NCI-H2107 (cell line): ENCODE measurements at regions not wholly inside any gene's neighbourhood (a gene's known extent, or its start where the extent isn't known, plus 50 kb on each side); places are given as distances from the start of the nearest gene placed in this dataset.
A peak's percentile ranks its signal among the peaks of the same experiment; 100 is the strongest.
"Not testable (repeated sequence)": the region's sequence is repeated elsewhere in the genome, so short reads cannot be mapped to it uniquely, and the experiment has no call there.

Experiments used
- DNase-seq: peaks from one replicate; lab custom pipeline; 2025; lab: John Stamatoyannopoulos, UW

DNA sequence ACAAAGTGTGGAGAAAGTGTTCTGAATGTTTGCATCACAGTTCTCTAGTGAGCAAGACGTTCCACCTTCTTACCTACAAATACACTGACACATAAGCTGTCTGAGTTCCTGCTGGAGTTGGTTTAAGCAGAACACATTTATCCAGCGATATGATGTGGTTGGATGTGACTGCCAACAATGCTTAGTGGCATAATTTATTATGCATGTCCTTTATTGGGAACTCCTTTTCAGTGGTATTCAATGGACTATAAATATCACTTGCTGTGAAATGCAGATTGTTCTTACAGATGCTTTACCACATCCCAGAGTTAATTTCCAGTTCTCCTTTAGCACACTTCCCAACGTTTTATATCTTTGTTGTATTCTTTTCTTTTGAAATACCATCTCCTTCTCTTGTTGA lies 222.2 kb downstream of the LURAP1L start:
- DNase-seq = peak; percentile 2

DNA sequence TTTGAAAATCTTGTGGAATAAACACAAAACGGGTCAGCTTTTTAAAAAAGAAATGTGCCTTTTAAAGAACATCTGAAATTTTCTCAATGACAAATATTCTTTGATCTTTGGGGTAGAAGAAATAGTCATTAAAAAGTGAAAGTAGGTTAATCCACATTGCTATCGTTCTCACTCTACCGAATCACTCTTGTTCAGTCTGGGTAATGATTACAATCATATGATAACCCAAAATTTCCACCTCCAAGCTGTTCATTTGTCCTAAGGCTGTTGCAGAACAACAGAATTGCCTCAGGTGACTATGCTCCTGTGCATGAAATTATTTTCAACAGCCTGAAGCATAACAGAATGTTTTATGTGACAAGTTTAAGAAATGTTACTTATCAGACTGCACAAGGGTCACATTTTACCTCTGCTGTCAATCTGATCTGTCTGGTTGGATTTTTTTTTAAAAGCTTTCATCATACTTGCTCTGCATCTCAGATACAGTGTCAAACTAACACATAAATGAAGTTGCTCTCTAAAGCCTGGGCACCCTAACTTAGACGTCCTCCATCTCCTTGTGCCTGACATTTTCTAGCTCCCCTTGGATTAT lies 227.3 kb downstream of the LURAP1L start:
- DNase-seq = no peak

DNA sequence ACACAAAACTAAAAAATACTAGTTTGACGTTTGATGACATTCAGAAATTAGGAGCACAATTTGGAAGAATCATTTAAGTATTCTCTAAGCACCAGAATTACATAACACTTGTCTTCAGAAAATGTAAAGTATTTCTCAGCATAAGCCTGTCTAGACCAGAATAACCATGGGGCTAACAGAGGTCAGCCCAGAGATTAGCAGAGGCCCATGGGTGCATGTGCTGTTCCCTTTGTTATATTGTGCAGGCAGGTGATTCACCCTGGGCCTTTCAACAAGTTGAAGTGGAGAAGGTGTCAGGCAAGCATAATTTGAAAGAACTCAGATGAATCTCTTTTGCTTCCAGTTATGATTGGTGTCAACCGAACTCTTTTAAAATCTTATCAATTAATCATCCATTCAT lies 227.9 kb downstream of the LURAP1L start:
- no peak for DNase-seq

DNA sequence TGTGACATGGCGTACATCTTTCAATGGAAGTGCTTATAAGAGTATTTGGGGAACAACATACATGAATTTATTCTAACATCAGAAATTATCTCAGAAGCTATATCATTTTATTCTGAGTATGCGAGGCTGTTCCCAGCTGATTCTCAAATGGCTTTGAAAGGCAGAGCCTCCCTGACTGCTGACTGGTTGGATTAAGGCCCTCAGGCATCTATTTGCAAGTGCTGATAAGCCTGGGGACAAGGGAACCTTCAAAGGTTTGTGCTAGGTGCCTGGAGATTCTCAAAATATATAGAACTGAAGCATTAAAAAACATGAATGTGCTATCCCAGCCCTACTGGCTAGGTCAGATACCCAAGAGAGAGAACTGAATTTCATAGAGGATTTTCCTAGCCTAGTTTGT lies 235.1 kb downstream of the LURAP1L start:
- no peak for DNase-seq

DNA sequence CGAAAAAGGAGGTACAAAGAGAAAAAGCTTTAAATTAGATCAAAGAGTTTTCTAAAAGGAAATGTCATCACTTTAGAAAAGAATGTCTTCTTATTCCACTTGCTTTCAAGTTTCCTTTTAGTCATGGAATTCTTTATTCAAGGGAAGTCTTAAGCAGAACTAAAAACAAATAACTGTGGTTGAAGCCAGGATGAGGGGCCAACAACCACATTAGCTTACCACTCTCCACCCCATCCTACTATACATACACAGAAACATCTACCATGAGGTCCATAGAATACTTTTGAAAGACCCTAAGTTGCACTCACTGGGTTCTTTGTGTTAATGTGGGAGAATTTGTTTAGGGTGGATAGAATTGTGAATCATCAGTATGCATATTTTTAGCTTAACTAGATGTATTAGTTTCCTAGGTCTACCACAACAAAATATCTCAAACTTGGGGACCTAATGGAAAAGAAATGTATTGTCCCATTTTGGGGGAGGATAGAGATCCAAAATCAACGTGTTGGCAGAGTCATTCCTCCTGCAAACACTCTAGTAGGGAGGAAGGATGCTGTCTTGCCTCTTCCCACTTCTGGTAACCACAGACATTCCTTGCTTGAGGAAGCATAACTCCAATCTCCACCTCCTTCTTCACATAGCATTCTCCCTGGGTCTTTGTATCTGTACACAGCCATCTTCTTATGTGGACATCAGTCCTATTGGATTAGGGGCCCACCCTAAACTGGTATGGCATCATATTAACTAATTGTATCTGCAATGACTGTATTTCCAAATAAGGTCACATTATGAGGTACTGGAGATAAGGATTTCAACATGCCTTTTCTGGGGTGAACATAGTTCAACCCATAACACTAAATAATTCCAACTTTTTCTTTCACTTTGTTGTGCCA lies 239.4 kb downstream of the LURAP1L start:
- DNase-seq = no peak

DNA sequence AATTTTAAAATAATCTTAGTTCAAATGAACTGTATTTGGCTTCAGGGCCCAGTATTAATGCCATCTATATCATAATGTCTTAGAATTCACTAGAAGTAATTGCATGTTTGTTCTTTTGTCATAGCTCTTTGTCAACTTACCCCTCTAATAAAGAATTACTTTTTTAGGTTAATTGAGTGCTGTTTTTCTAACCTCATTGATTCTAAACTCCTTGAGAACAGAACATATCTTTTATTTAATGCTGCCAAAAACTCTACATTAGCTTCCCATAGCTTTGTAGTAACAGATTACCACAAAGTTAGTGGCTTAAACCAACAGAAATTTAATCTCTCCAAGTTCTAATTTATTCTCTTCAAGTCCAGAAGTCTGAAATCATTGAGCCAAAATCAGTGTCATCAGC lies 242.4 kb downstream of the LURAP1L start:
- no peak for DNase-seq

DNA sequence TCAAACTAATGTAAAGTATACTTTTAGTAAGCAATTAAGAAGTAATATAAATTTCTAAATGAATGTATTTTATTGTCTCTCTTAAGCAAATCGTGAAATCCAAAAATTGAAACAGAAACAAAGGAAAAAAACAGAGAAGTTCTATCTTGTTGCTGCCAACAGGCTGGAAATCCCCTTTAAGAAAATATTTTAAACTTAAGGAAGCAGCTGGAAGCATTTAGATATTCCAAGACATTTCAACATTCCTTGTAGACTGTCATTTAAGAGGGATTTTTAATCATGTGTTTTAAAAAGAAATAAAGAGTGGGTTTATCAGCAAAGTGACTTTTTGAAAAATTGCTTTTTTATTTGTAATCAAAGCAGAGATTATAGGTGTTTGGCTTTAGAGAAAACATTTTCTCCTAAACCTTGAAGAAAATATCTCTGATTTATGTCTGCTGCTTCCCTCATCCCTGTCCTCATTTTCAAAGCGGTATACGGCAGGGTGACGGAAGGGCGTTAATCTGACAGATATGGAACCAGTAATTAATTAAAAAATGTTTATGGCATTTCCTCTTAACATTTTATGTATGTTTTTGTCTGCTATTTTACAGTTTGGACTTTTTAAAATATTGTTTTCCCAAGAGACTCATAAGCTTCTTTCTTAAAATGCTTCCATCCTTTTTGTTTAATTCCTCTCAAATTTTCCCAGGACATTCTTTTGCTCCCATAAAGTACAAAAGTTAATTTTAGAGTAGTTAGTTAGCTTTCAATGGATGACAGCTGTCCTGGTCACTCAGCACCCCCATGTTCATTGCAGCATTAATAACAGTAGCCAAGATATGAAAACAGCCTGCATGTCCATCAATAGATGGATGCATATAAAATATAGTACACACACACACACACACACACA lies 245.6 kb downstream of the LURAP1L start:
- no peak for DNase-seq

DNA sequence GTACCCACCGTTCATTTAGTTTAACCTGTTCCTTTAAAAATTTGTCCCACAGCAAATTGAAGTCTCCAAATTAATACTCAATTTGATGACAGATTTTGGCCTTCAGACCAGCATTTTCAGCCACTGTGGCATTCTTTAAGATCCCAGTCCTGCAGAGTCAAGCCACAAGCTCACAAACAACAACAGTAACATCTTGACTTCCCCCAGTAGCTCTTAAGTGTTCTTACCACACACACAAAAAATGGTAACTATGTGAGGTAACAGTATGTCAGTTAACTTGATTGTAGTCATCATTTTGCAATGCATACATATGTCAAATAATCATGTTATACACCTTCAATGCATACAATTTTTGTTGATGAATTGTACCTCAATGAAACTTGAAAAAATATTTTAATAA lies 247.9 kb downstream of the LURAP1L start:
- DNase-seq = no peak

DNA sequence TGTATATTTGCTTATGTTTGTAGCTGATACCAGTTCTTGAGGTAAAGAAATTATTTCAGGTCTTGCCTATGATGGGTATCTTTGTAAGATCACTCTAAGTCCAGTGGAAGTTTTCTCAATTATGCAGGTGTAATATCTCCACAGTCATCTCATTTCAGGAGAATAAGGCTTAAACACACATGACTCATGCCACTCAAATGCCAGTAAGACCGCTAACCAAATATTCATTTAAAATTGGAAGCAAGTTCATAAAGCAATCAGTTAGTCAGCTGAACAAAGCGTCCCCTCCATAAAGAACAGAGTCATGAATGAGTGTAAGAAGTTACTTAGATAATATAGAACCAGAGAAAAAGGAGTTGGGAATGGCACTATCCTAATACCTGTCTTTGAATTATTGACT lies 248.7 kb downstream of the LURAP1L start:
- DNase-seq = no peak

DNA sequence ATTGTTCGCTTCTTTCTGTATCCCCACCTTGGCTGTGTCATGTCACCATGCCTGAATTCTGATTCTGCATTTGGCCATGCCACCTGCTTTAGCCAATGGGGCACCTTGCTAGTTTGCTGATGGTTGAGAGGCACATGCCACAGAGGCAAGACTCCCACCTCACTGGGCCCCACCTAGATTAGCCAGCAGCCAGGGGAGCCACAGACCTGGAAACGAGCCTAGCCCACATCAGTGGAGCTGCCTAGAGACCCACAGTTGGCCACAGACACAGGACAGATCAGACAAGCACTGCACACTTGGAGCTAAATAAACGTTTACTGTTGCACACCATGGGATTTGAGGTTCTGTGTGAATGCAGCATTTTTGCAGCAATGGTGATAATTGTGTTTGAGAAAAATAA lies 252.1 kb downstream of the LURAP1L start:
- no peak for DNase-seq

DNA sequence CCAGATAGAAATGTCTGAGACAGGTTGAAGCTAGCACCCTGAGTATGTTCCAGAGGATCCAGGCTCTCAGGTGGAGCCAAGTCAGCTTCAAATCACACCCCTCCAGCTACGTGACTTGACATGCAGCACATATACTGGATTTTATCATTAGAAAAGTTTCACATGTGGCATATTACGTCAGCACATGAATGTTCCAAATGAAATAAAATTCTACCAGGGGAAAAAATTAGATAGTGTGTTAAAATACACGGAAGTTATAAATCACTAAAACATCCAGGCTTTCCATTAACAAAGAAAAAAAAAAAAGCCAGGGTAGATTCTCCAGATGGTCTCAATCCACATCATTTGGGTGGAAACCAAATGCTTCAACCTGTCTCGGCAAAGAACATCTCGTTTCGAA lies 251.6 kb downstream of the MPDZ start:
- no peak for DNase-seq

DNA sequence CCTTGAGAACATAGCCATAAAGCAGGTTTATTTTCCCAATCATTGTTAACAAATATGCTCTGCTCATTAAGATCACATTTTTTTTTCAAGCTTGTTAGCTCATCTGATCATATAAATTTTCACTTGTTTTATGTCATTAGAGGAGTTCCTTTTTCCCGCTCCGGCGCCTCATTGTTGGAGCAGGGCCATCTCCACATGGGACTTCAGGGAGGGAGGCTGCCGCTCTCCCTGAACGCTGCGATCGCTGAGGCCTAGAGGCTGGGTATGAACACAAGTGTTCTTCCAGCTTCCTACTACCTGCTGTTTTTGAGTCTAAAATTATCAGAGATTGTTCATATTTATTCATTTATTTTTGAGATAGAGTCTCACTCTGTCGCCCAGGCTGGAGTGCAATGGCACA lies 246.9 kb downstream of the MPDZ start:
- no peak for DNase-seq

DNA sequence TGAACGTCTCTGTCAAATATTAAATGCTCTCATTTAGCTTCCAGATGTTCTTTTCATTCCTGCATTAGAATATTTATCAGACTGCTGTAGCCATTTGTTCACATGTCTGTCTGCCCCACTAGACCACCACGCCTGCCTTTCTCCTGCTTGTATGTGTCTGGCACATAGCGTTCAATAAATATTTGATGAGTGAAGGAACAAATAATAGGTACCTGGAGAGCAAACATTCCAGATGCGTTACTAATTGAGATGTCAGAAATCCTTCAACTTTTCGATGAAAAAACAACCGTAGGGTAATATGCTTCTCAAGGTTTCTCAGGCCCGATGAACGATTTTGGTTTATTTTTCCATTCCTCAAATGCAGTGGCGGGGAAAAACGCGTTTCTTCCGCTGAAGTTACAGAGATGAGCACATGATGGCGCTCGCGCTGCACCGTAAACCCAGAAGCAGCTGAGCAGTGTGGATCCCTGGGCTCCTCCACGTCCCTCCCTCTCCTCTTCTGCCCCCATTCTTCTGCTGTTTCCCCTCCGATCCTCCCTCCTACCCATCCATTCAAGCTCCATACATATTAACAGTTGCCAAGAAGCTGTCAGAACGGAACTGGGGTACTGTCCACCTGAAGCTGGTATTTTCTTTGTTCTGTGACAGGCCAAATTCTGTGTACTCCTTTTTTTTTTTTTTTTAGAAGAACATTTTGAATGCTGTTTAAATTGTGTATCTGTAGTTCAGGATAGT lies 245.4 kb downstream of the MPDZ start:
- peak; percentile 38 for DNase-seq

DNA sequence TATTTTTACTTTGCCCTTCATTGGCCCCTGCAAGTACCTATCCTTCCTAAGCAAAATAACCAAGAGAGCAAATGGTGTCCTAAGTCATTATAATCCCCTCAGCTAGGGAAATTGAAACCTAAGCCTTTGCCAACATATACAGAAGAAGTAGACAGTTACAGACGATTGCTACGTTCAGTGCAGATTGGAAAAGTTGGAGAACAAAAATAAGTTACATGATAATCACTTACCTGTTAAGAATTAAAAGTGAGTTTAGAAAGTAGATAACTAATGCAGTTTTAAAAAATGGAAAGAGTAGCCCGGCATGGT lies 244.8 kb downstream of the MPDZ start:
- DNase-seq = no peak

DNA sequence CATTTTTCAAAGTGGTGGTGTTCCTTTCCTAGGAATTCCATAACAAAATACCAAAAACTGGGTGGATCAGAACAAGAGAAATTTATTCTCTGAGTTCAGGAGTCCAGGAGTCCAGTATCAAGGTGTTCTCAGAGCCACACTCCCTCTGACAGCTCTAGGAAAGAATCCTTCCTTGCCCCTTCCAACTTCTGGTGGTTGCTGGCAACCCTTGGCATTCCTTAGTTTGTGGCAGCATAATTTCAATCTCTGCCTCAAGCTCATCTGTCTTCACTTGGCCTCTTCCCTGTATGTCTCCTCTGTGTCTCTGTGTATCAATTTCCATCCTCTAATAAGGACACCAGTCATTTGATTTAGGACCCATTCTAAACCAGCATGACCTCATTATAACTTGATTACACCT lies 243.7 kb downstream of the MPDZ start:
- no peak for DNase-seq

DNA sequence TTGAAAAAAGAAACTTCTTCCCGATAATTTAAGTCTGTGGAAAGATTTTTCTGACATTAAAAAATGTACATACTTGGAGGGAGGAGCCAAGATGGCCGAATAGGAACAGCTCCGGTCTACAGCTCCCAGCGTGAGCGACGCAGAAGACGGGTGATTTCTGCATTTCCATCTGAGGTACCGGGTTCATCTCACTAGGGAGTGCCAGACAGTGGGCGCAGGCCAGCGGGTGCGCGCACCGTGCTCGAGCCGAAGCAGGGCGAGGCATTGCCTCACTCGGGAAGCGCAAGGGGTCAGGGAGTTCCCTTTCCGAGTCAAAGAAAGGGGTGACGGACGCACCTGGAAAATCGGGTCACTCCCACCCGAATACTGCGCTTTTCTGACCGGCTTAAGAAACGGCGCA lies 241.7 kb downstream of the MPDZ start:
- DNase-seq = not testable (repeated sequence)

DNA sequence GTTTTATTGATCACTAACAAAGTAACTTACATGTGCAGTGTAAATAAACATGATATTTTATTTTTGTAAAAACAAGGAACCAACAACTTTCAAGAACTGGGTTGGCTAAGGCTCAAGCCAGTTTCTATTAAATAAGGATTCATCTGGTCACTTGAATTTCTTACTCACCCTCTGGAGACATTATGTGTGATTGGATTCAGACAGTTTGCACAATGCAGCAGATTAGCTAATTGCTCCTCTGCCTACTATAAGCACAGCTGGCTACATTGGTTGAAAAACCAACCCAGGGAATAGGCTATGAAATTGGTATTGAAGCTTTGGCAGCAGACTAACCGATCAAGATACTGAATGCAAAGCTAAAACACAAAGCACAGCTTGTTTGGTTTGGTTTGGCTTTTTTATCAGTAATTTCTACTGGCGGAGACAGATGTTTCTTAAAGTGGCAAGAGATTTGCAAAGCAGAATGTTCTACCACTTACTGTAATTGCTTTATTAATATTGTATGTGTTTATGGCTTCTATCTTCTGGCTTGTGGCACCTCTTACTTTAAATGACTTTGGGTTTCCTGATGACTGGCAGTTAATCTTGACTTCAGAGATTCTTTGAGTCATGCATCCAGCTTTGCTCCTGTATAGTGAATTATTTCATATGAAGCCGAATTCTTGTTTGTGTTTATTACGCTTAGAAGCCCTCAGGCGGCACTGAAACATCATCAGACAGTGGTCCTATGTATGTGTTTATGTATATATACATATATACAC lies 231.5 kb downstream of the MPDZ start:
- DNase-seq = no peak

DNA sequence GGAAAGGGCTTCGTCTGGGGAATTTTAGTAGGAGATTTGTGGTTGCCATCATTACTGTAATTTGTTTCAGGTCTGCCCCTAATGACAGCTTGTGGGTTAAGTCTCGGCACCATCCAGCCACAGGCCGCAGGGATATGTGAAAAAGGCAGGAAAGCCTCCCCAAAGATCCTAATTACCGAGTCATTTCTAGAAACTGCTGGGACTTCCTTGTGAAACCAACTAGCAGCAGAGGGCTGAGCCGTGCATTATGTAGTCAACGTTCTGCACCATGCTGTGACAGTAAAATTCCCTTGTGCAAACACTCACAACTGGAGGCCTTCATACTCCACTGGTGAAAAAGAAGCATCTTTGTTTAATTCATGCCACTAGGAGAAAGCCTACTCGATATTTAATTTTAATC lies 230.3 kb downstream of the MPDZ start:
- DNase-seq = peak; percentile 14

DNA sequence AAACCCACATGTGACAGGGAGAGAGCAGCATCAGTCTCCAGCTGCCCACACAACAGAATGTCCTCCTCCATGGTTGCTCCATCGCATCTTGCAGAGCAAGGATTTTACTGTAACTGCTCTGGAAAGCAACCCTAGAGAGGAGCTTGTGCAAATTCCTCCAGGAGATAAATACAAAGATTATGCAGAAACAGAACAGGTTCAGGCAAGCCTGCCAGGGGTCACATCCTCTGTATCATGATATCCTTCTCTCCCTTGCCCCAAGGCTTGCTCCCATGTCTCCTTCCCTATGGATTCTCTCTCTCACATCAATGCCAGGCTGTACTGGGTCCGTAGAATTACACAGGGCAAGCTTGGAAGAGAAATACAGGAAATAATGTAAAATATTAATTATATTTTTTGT lies 226.0 kb downstream of the MPDZ start:
- no peak for DNase-seq

DNA sequence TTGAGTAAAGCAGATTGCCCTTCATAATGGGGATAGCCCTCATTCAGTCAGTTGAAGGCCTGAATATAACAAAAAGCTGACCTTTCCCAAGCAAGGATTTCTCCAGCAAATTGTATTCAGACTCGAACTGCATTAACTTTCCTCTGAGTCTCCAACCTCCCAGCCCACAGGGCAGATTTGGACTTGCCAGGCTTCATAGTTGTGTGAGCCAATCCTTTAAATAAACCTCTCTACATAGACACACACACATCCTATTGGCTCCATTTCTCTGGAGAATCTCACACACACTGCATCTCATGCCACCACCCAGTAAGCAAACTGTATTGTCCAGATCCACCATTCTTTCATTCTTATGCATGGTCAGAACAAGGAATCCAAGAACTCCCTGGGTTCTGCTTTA lies 225.1 kb downstream of the MPDZ start:
- no peak for DNase-seq
